Spinal cord (tissue), 9 donors: ENCODE measurements at regions not wholly inside any gene's neighbourhood (a gene's known extent, or its start where the extent isn't known, plus 50 kb on each side); places are given as distances from the start of the nearest gene placed in this dataset.
"Not testable (repeated sequence)": the region's sequence is repeated elsewhere in the genome, so short reads cannot be mapped to it uniquely, and the experiment has no call there.

Source experiments
- DNase-seq, 6 donors: peaks; one replicate each; pipeline versions ENCODE4 v3.0.0 to v3.0.0-alpha.2; 2013 to 2015; ENCODE audit warnings: low spot score in 6 of 6, low read depth in 4 of 6
- H3K27ac ChIP-seq: one replicate; pipeline ENCODE4 v1.5.1; 2013; ENCODE audit warnings: low read depth, low read length, control low read depth
- H3K27me3 ChIP-seq: one replicate; pipeline ENCODE4 v1.6.1; 2013; ENCODE audit warnings: low read length; ENCODE audit not compliant: control insufficient read depth, insufficient read depth
- H3K36me3 ChIP-seq: one replicate; pipeline ENCODE4 v1.6.1; 2013; ENCODE audit warnings: low read length; ENCODE audit not compliant: control insufficient read depth, insufficient read depth
- H3K4me1 ChIP-seq: one replicate; pipeline ENCODE4 v1.6.1; 2013; ENCODE audit warnings: low read length; ENCODE audit not compliant: control insufficient read depth, insufficient read depth
- H3K4me3 ChIP-seq: one replicate; pipeline ENCODE4 v1.5.1; 2013; ENCODE audit warnings: low read depth, low read length, control low read depth
- H3K9me3 ChIP-seq: one replicate; pipeline ENCODE4 v1.6.1; 2013; ENCODE audit warnings: low read length; ENCODE audit not compliant: control insufficient read depth, insufficient read depth
- WGBS: methylation state at CpG from one replicate; pipeline ENCODE4 v1.1.5; 2013; ENCODE audit warnings: missing lambda C conversion rate; ENCODE audit not compliant: insufficient coverage; 5-methylcytosine and 5-hydroxymethylcytosine counted together
- donor health status: healthy.

GRCh38 chr9:63337899-63338604, 1947.0 kb downstream of the FOXD4L5 start:
- H3K36me3 ChIP-seq, H3K9me3 ChIP-seq, H3K4me3 ChIP-seq, H3K27me3 ChIP-seq, H3K4me1 ChIP-seq: not testable (repeated sequence)
- H3K27ac ChIP-seq = peak overlapping the region; percentile 33
- WGBS = no CpG with 5 or more reads among the region's 6 CpGs
- DNase-seq = peak in 1 of 6 donors; percentile 1

DNA sequence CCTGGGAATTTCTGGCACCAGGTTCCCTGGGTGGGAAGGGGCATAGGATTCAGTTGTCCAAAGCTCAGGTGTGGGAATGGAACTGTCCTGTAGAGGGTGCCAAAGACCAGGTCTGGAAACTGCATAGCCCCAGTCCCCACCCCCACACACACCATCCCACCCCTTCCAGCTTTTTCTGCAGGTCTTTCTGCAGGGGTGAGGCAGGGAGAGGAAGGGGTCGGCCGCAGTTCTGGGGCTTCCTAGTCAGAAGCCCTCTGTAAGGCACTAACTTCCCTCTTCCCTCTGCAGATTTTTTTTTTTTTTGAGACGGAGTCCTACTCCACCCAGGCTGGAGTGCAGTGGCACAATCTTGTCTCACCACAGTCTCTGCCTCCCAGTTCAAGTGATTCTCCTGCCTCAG, 1949.7 kb downstream of the FOXD4L5 start:
- not testable (repeated sequence) for H3K4me3 ChIP-seq, H3K27me3 ChIP-seq, DNase-seq, H3K27ac ChIP-seq, H3K9me3 ChIP-seq, H3K36me3 ChIP-seq, H3K4me1 ChIP-seq
- no CpG with 5 or more reads among the region's 3 CpGs for WGBS

DNA sequence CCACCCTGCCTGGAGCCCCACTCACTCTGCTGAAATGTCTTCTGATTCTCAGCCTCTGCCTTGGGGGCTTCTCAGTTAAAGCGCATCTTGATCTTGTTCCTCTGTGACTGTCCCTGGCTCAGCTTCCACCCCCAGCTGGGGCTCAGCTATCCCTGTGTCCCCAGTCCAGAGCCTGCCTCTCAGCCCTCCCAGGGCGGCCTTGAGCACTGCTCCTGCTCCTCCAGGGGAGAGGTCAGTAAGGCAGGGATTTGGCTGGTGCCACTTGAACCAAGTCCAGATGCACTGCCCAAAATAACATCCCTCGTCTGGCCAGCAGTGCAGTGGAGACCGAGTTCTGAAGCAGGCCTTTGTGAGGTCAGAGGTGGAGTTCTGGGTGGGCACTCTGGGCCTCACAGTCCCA, 1950.8 kb downstream of the FOXD4L5 start:
- not testable (repeated sequence) for H3K4me3 ChIP-seq, H3K27ac ChIP-seq
- WGBS = no CpG with 5 or more reads among the region's 4 CpGs

GRCh38 chr9:63333083-63333482, 1951.9 kb downstream of the FOXD4L5 start:
- not testable (repeated sequence) for H3K9me3 ChIP-seq, H3K27me3 ChIP-seq, DNase-seq, H3K4me1 ChIP-seq, H3K27ac ChIP-seq, H3K36me3 ChIP-seq, H3K4me3 ChIP-seq
- no CpG with 5 or more reads among the region's 3 CpGs for WGBS

More for the DNA sequence above, 1950.8 kb downstream of the FOXD4L5 start:
- H3K36me3 ChIP-seq, DNase-seq, H3K4me1 ChIP-seq, H3K27me3 ChIP-seq, H3K9me3 ChIP-seq: not testable (repeated sequence)

- not testable (repeated sequence) for H3K4me3 ChIP-seq, H3K4me1 ChIP-seq, H3K36me3 ChIP-seq, H3K27me3 ChIP-seq, H3K9me3 ChIP-seq, H3K27ac ChIP-seq, DNase-seq
- WGBS = no CpG with 5 or more reads among the region's 6 CpGs
These were observed 1956.7 kb downstream of the FOXD4L5 start for GRCh38 chr9:63328313-63328712.

DNA sequence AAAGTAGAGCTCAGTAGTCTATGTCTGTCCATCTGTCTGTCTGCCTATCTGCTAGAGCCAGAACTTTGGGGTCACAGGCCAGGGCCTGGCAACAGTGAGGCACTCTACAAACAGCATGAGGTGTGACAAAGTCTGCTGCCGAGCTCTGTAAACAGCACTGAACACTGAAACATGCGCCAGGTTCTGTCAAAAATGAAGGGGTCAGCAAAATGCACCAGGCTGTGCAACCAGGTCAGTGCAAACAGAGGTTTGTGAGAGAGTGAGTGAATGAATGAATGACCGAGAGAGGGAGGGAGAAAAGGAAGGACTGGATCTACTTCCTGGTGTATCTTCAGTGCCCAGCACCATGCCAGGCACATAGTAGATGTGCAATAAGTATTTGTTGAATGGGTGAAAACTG, 1957.8 kb downstream of the FOXD4L5 start:
- 66% methylated on average over 2 of the region's 3 CpGs for WGBS
- not testable (repeated sequence) for DNase-seq, H3K4me3 ChIP-seq, H3K27ac ChIP-seq, H3K4me1 ChIP-seq, H3K27me3 ChIP-seq, H3K36me3 ChIP-seq, H3K9me3 ChIP-seq

DNA sequence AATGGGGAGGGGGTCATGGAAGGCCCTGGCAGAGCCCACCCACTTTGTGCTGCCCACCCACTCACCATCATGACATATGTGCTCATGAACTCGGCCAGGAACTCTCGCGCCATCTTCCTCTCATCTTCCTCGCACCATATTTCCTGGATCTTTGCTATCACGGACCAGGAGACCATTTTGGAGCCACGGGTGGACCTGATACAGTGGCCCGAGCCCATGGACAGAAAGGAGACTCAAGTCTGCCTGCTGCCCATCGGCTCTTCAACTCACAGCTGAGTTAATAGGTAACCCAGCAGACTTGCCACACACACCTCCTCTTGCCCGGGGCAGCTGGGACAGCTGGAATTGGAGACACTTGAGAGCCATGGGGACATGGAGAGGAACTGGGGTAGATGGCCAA, 1958.3 kb downstream of the FOXD4L5 start:
- not testable (repeated sequence) for DNase-seq, H3K27ac ChIP-seq, H3K9me3 ChIP-seq, H3K4me3 ChIP-seq, H3K27me3 ChIP-seq, H3K36me3 ChIP-seq, H3K4me1 ChIP-seq
- WGBS = no CpG with 5 or more reads among the region's 9 CpGs

DNA sequence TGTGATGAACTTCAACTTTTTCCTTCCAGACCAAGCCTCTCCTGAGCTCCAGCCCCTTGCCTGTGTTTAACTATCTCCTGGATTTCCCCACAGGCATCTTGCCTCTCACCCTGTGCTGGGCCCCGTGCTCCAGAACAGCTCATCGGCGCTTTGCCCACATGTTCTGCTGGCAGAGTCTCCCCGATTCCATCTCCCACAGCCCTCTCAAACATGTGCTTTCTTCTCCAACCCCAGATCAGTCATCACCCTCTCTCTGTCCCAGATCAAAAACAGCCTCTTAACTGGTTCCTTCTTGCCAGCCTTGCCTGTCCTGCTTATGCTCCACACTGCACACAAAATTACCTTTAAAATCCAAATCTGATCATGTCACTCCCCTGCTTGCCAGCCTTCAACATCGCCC, 1959.3 kb downstream of the FOXD4L5 start:
- WGBS = 84% methylated on average over 5 of the region's 5 CpGs
- not testable (repeated sequence) for H3K36me3 ChIP-seq, H3K4me3 ChIP-seq, H3K27ac ChIP-seq, H3K4me1 ChIP-seq, DNase-seq, H3K27me3 ChIP-seq, H3K9me3 ChIP-seq

DNA sequence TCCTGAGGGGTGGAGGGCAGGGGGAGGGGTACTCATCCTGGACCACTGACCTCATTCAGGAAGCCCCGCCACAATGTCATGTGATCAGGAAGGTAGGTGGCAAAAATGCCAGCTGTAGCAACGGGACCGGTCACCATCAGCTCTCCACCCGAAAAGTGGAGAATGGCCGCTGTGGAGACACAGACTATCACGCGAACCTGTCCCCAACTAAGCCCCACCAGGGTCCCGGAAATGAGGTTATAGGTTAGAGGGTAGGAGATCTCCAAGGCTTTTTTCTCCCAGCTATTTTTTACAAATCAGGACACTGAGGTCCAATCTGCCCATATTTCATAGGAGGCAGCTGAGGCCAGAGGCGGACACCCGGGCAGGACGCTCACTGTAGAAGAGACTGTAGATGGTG, 1966.9 kb downstream of the FOXD4L5 start:
- not testable (repeated sequence) for H3K27me3 ChIP-seq, DNase-seq, H3K4me1 ChIP-seq, H3K4me3 ChIP-seq, H3K9me3 ChIP-seq, H3K36me3 ChIP-seq, H3K27ac ChIP-seq
- WGBS = no CpG with 5 or more reads among the region's 11 CpGs

- not testable (repeated sequence) for H3K4me3 ChIP-seq, H3K27ac ChIP-seq, DNase-seq, H3K27me3 ChIP-seq, H3K36me3 ChIP-seq, H3K4me1 ChIP-seq, H3K9me3 ChIP-seq
- WGBS = 90% methylated on average over 3 of the region's 8 CpGs
These were observed 1969.6 kb downstream of the FOXD4L5 start for GRCh38 chr9:63315387-63315786.
